IPS-18c (cell line): ENCODE measurements at regions not wholly inside any gene's neighbourhood (a gene's known extent, or its start where the extent isn't known, plus 50 kb on each side); places are given as distances from the start of the nearest gene placed in this dataset.

Experiments
- H3K4me3 ChIP-seq: 2 replicates; pipeline ENCODE4 v1.7.0; 2013; ENCODE audit warnings: low read depth, mild to moderate bottlenecking, low read length, moderate library complexity; ENCODE audit not compliant: insufficient read depth
- H3K9me3 ChIP-seq: one replicate; pipeline ENCODE4 v1.6.1; 2013; ENCODE audit warnings: mild to moderate bottlenecking, low read length, moderate library complexity; ENCODE audit not compliant: control insufficient read depth, insufficient read depth

GRCh38 chr15:47566610-47567009 lies 150.7 kb upstream of the SEMA6D start:
- H3K9me3 ChIP-seq = peaks cover 3% of the 10 kb centered on the region
- H3K4me3 ChIP-seq = no peak overlapping the region

GRCh38 chr15:47568030-47568429 lies 149.3 kb upstream of the SEMA6D start:
- peaks cover 3% of the 10 kb centered on the region for H3K9me3 ChIP-seq
- H3K4me3 ChIP-seq = no peak overlapping the region

GRCh38 chr15:47570044-47570443 lies 147.3 kb upstream of the SEMA6D start:
- peaks cover 3% of the 10 kb centered on the region for H3K9me3 ChIP-seq
- no peak overlapping the region for H3K4me3 ChIP-seq

- Histone ChIP-seq H3K4me3 (no peak overlapping the region), H3K9me3 (peaks cover 4% of the 10 kb centered on the region)
These were observed 146.9 kb upstream of the SEMA6D start for GRCh38 chr15:47570451-47570850.

GRCh38 chr15:47570881-47571640 lies 146.2 kb upstream of the SEMA6D start:
- H3K4me3 ChIP-seq = no peak overlapping the region
- H3K9me3 ChIP-seq = peaks cover 5% of the 10 kb centered on the region

GRCh38 chr15:47573673-47574072 lies 143.6 kb upstream of the SEMA6D start:
- Histone ChIP-seq H3K4me3 (no peak overlapping the region), H3K9me3 (peaks cover 5% of the 10 kb centered on the region)

- Histone ChIP-seq H3K9me3 (peaks cover 4% of the 10 kb centered on the region), H3K4me3 (no peak overlapping the region)
These were observed 140.3 kb upstream of the SEMA6D start for GRCh38 chr15:47577000-47577399.

- H3K4me3 ChIP-seq = no peak overlapping the region
- H3K9me3 ChIP-seq = peaks cover 4% of the 10 kb centered on the region
These were observed 139.8 kb upstream of the SEMA6D start for GRCh38 chr15:47577461-47577860.

GRCh38 chr15:47582233-47582632 lies 135.1 kb upstream of the SEMA6D start:
- no peak overlapping the region for H3K4me3 ChIP-seq

GRCh38 chr15:47584316-47584715 lies 133.0 kb upstream of the SEMA6D start:
- Histone ChIP-seq H3K9me3 (peaks cover 2% of the 10 kb centered on the region), H3K4me3 (no peak overlapping the region)

More at GRCh38 chr15:47582233-47582632, 135.1 kb upstream of the SEMA6D start:
- peaks cover 2% of the 10 kb centered on the region for H3K9me3 ChIP-seq

GRCh38 chr15:47586653-47587224 lies 130.6 kb upstream of the SEMA6D start:
- H3K9me3 ChIP-seq = peaks cover 2% of the 10 kb centered on the region
- no peak overlapping the region for H3K4me3 ChIP-seq

- H3K4me3 ChIP-seq = no peak overlapping the region
These were observed 129.1 kb upstream of the SEMA6D start for GRCh38 chr15:47587940-47588802.

GRCh38 chr15:47588958-47589357 lies 128.3 kb upstream of the SEMA6D start:
- Histone ChIP-seq H3K9me3 (peaks cover 2% of the 10 kb centered on the region), H3K4me3 (no peak overlapping the region)

More at GRCh38 chr15:47587940-47588802, 129.1 kb upstream of the SEMA6D start:
- peaks cover 2% of the 10 kb centered on the region for H3K9me3 ChIP-seq

- no peaks in the 10 kb centered on the region for H3K9me3 ChIP-seq
- no peak overlapping the region for H3K4me3 ChIP-seq
These were observed 118.3 kb upstream of the SEMA6D start for GRCh38 chr15:47598996-47599395.

- Histone ChIP-seq H3K9me3 (no peaks in the 10 kb centered on the region), H3K4me3 (no peak overlapping the region)
These were observed 117.5 kb upstream of the SEMA6D start for GRCh38 chr15:47599806-47600205.

- no peaks in the 10 kb centered on the region for H3K9me3 ChIP-seq
- H3K4me3 ChIP-seq = no peak overlapping the region
These were observed 115.2 kb upstream of the SEMA6D start for GRCh38 chr15:47602121-47602520.

GRCh38 chr15:47603026-47603425 lies 114.3 kb upstream of the SEMA6D start:
- Histone ChIP-seq H3K4me3 (no peak overlapping the region), H3K9me3 (no peaks in the 10 kb centered on the region)

- Histone ChIP-seq H3K9me3 (no peaks in the 10 kb centered on the region), H3K4me3 (no peak overlapping the region)
These were observed 109.6 kb upstream of the SEMA6D start for GRCh38 chr15:47607695-47608094.
